DMS79 treated with DMSO at 0.1 percent for 48 hours (cell line): ENCODE measurements at regions not wholly inside any gene's neighbourhood (a gene's known extent, or its start where the extent isn't known, plus 50 kb on each side); places are given as distances from the start of the nearest gene placed in this dataset.

Source experiments
- DNase-seq: peaks from one replicate; lab custom pipeline; 2025; lab: John Stamatoyannopoulos, UW

DNA sequence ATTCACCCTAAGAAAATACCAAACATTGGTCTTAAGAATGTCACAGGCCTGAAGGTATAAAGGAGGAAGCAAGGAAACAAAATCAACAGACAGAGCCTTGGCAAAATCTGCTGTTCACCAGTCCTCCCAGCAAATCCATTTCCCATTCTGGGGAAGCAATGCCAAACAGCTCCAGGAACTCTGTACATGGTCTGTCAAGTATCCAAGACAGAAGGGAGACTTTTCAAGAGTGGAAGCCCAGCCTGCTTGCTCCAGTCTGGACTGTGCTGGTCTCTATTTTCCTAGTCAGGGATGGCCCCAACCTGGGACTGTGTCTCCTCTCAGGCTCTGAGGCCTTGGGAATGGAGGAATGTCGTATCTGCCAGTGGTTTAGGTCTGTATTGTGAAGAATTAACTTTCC, 251.5 kb downstream of the DAD1 start:
- no peak for DNase-seq

DNA sequence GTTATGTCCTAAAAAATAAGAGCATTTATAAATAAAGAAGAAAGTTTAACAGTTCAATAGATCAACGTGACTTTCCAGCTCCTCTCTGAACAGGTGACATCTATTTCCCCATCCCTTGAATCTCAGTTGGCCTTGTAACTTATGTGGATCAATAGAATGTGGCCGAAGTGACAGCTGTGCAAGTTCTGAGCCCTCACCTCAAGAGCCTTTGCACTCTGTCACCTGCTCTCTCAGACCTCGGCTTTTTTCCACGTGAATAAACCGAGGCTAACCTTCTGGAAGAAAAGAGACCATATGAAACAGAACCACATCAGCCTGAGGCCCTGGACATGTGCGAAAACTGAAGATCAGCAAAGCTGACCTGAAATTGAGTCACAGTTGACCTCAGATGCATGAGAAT, 253.0 kb downstream of the DAD1 start:
- DNase-seq = no peak

DNA sequence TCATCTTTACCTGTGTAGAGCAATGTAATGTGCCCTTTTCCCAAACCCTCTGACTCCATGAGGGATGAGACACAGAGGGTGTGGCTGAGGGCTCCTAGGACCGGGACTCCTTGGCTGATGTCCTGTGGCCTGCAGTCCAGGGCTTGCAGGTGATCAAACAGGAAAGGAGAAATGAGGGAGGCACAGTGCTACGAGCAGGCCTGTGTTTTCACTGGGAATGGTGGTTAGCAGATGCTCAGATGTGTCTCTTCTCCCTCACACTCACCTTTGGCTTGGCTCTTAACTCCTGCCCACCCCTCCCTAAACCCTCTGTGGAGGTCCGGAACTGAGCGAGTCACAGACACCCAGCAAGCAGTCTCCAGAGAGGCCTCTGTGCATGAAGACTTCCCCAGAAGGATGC, 254.4 kb downstream of the DAD1 start:
- DNase-seq = no peak

DNA sequence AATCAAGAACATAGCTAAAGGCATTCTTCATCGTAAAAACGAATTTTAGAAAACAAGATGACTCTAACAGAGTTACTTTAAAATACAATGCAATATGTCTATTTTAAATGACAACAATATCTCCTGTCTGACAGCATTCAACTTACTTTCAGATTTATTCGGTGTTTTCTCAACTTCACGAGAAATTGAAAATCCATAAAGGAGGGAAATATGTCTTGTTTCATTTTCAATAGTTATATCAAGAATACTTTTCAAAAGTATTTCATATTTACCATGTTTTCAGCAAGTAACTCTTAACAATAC, 254.8 kb downstream of the DAD1 start:
- no peak for DNase-seq

DNA sequence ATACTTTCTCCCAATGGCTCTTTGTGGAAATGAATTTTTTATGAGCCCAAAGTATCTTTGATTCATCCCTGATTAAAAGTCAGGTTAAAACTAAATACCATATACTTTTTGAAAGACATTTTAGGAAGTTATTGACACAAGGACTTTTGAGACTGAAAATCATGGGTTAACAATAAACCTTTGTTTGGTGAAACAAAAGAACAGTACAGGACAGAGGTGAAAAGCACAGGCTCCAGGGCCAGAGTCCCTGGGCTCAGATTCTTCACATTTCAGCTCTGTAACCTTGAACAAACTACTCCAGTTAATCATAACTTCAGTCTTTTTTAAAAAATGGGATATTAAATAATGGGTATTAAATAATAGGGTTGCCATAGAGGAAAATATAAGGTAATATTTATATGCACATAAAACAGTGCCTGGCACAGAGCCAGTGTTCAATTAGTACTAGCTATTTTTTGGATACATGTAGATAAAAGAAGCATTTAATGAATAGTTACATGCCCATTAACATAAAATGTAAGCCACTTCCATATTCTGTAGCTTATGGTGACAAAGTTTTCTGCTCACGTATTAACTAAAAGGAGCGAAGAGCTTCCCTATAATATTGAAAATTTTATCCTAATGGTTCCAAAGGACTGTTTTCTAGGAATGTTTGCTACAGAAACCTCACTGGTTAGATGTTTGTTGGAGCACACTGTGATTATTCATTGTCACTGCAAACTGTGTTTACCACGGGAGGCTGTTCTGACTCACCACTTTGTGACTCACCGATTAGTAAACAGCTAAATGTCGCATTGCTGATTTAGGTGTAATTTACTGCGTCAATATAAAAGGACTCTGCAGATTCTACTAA, 255.4 kb downstream of the DAD1 start:
- no peak for DNase-seq

DNA sequence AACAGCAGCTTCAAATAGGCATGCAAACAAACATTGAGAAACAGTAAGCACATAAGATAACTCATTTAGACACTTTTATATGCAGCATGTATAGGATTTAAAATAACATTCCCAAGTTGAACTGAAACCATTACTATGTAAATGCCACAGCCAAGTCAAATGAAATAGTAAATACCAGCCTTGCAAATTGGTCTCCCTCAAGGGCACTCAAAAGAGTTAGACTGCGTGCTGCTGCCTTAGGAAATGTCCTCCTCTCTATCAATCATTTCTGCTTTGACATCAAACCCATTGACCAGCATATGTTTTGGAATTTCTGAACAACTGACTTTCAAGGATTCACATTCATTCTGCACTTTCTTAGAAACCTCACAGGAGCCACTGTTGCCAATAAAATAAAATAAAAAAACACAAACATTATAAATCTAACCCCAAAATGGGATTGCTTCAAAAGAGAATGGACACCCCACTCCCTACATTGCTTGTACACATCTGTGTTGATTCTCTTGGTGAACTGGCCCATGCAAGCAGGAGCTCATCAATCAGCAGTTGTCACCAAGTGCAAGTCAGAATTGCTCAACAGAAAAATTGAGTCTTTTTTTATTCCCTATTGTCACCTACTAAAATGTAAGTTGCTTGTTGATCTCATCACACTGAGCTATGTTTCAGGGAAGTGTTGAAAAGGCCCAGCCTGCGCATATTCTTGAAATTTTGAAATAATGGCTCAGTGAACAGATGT, 256.2 kb downstream of the DAD1 start:
- no peak for DNase-seq

DNA sequence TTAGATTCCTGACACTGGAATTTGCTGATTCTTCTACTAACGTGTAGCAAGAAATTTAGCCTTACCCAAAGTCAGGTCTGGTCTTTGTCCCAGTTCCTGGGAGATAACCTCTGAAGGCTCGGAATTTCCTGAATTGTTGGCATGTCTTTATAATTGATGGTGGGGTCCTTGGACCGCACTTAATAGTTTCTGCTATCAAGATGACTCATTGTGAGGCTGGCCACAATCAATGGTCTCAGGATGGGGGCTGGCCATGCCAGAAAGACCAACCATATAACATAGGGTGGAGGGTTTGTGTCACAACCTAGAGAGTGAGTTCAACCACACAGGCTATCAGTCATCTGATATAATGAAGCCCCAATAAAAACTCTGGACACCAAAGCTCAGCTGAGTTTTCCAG, 259.7 kb downstream of the DAD1 start:
- no peak for DNase-seq

DNA sequence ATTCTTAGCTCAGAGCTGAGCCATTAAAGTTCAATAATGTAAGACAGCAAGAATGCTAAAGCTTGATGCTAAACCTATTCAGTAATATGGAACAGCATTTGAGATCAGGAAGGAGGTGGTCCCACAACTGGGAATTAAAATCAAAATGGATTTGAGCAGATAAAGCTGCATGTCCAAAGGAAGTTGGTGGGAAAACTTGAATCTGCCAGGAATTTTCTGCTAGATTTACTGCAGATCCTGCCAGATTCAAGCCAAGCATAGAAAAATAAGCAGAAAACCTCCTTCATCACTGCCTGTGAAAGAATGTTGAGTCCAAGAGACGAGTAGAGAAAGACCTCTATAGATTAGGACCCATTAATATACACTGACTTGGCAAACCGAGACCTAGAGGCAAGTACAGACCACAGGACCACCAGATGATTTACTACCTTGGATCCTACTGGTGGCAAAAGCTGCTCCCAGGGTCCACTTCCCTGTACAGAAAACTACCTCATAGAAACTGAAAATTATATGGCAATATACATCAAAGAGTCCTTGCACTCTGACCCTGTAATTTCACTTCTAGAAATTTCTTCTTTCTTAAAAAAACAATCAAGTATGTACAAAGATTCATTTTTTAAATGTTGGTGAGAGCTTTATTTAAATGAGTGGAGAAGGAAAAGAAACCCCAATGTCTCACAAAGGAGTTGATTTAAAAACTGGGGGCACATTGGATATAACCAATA, 263.2 kb downstream of the DAD1 start:
- DNase-seq = no peak

DNA sequence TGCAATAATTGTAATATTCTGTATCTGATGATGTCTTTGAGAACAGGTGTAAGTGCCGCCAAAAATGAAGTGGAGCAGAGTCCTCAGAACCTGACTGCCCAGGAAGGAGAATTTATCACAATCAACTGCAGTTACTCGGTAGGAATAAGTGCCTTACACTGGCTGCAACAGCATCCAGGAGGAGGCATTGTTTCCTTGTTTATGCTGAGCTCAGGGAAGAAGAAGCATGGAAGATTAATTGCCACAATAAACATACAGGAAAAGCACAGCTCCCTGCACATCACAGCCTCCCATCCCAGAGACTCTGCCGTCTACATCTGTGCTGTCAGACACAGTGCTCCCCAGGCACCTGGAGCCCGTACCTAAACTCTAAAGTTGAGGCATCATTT, 268.7 kb downstream of the DAD1 start:
- DNase-seq = no peak

DNA sequence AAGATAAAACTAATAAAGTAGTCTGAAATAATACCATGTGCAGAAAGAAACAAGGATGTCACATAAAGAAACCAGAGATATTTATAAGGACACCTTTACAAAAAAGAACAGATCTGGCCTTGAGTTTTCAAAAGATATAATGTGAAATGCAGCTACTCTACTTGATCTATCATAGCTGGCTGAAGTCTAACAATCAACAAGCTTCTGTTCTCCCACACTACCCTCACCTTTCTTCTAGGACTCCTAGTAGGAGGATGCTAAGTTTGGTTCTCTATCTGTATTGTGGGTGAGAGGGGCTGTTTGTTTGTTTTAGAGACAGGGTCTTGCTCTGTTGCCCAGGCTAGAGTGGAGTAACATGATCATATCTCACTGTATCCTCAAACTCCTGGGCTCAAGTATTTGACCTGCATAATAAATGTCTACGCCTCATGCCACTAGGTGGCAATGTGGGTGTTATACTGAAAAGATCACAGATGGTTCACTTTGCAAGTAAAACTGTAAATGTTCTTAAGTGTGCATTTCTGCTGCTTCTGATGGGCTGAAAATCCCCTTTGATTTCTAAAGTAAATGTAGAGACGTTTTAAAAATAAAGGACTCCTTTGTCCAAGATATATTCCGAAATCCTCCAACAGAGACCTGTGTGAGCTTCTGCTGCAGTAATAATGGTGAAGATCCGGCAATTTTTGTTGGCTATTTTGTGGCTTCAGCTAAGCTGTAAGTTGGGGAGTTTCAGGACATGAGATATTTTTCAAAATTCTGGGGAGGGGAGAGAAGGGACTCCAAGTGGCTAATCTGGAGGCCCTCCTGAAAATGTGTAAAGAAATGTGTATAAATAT, 269.3 kb downstream of the DAD1 start:
- no peak for DNase-seq

DNA sequence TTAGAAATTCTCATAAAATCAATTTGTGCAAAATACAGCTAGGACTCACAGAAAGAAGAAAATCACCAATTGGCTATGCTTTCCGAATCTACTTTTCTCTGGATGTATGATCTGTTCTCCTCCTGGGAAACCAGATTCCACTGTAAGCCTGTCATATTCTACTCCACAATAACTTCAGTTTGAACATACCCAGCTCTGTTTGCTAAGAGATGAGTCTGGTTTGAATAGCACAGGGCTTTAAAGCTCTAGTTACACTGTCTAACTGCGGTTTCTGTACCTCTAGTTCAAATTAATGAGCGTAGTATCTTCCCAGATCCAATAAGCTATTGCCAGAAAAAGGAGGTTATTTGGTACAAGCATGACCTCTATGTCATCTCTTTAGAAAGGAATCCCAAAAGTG, 270.1 kb downstream of the DAD1 start:
- no peak for DNase-seq

DNA sequence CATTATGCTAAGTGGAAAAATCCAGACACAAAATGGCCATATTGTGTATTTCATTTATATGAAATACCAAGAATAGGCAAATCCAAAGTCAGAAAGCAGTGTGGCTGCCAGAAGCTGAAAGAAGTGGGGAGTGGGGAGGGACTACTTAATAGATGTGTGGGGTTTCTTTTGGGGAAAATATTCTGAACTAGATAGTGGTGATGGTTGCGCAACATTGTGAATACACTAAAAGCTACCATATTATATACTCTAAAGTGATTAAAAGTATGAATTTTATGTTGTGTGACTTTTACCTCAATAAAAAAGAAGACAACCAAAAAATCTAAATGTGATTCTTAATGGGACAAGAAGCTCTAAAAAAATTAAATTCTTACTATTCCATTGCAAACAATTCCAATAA, 272.6 kb downstream of the DAD1 start:
- no peak for DNase-seq

DNA sequence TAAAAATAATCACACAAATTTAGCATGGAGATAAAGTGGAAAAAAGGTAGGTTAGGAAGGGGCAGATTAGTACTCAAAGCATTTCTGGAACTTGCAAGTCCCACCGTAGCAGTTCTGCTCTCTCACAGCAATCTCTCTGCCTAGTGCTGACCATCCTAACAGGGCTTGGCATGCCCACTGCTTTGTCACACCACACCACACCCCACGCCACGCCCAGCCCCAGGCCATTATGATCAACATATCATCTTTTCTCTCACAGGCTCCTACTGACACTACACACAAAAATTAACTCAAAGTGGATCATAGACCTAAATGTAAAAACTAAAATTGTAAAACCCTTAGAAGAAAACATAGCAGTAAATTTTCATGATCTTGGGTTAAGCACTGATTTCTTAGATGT, 273.7 kb downstream of the DAD1 start:
- DNase-seq = no peak

DNA sequence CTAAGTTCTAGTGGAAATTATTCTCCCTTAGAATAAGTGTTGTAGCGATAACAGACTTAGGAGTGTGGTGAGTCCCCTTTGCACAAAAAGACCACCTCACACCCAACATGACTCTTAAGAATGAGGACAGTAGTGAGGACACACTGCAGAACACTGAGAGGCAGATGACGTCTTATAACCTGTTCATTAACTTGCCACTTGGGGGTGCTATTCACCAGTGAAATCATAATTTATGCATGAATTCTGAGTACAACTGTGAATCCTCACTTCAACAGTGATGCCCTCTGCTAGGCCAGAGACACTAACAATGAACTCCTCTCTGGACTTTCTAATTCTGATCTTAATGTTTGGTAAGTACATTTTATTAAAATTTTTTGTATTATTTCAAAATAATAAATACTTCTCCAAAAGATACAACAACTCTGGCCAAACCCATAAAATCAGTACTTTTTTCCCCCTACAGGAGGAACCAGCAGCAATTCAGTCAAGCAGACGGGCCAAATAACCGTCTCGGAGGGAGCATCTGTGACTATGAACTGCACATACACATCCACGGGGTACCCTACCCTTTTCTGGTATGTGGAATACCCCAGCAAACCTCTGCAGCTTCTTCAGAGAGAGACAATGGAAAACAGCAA, 274.7 kb downstream of the DAD1 start:
- DNase-seq = no peak

DNA sequence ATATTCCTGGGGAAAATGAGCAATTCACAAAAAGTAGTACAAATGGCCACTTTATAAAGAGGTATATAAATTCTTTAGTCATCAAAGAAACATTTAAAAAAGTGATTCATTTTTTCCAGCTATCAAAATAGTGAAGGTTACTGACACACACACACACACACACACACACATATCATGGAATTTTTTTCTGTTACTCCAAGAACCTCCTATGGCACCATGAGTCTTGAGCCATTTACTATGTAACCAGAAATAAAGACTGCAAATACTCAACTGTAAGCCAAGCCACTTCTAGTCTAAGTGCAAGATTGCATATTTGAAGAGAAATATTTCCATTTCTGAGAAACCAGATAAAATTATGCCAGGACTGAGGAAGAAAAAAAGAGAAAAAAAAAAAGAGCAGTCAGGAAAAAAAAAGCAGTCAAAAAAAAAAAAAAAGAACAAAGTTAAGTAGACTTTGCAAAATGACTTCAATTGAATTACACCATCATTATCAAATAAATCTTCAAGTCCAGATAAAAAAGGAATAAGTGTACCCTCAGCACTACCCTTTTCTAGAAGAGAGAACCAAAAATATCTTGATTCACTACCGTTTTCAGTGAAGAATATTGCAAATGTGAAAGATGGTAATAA, 275.7 kb downstream of the DAD1 start:
- no peak for DNase-seq

DNA sequence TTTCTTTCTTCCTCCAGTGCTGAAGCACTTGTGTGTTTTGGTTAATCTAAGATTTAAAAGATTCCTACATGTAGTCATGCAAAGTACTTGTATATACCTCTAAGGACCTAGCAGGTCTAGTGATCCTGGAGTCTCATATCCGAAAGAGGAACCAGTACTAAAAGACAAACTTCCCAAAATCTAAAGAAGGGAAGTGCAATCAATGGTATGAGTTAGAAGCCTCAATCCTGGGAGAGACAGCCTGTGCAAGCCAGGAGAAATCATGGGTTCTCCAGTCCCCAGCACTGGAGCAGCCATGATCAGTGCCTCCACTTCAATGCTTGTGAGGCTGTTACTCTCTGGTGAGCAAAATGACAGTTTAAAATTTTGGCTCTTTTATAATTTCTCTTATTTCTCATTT, 277.4 kb downstream of the DAD1 start:
- DNase-seq = no peak

DNA sequence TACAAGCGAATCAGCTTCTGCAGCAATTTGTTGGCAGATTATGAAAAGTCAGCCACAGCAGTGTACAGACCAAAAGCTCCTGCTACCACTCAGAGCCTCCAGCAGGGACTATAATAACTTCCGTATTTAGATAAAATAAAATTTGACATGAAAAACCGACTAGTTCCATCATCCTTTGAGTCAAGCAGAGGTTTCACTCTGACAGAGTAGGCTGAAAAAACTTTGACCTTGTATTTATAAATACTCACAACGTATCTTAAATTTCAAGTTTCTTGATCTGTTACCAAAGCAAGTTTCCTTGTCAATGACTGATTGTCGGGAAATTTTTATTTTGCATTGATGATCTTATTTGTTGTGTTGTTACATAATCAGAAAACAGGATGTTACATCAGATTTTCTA, 283.4 kb downstream of the DAD1 start:
- DNase-seq = no peak

DNA sequence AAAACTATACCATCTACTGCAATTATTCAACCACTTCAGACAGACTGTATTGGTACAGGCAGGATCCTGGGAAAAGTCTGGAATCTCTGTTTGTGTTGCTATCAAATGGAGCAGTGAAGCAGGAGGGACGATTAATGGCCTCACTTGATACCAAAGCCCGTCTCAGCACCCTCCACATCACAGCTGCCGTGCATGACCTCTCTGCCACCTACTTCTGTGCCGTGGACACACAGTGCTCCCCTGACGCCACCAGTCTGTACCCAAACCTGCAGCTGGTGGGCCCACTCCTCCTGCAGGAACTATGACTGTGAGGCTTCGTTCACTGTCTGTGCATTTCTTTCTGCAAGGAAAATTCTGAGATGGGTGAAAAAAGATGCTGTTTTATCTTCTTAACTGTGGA, 284.7 kb downstream of the DAD1 start:
- no peak for DNase-seq

DNA sequence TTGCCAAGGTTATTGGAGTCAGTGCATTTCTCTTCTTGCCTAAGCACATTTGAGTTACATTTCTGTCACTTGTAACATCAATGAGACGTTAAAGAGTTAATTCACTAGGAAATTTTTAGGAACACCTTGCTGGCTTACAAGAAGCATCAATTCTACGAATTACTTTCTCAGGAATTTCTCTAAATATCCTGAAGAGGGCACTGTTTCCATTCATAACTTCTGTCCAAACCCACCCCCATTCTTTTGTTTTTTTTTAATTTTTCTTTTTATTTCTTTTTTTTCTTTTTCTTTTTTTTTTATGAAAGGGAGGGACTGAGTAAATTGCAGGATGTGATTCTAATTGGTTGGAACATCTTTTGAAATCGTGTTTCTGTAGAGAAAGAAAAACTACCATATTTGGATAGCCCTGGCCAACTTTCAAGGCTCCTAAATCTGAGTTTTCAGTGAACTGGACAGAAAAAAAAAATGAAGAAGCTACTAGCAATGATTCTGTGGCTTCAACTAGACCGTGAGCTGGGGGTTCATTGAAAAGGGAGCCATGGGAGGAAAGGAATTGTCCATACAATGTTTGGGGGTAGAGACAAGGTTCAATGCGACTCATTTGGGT, 285.3 kb downstream of the DAD1 start:
- no peak for DNase-seq

DNA sequence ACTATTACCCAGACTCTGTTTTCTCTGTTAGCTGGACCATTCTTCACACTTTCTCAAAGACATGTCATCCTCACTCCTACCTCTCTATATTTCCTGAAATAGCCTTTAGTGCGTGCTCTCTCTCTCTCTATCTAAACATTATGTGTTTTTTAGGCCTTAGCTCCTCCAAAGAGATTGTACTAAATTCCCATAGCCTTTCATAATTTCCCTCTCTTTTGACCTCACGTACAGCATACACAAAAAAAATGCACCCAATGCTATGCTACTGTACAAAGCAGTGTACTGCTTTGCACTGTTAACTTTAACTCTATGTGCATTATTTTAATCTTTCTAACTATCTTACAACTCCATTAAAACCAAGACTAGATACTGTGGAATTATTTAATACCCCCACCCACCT, 288.4 kb downstream of the DAD1 start:
- DNase-seq = no peak

DNA sequence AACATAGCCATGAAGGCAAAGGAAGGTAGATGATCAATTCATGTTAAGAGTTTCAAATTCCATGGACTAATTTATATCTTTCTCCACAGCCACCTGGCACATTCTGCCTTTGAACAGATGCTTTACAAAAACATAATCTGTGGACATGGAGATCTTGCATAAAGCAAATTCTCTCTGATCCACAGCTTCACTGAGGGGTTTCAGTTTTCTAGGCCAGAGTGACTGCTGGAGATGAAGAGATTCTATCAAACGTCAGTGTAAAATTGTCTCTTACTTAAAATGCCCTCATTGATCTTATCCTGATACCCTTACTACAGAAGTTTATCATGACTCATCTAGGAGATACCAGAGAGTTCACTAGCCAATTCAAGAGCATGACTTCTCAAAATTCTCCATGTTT, 291.6 kb downstream of the DAD1 start:
- no peak for DNase-seq
